AG04450 (cell line): ENCODE measurements at regions not wholly inside any gene's neighbourhood (a gene's known extent, or its start where the extent isn't known, plus 50 kb on each side); places are given as distances from the start of the nearest gene placed in this dataset.
"Not testable (repeated sequence)": the region's sequence is repeated elsewhere in the genome, so short reads cannot be mapped to it uniquely, and the experiment has no call there.

Experiments used
- CTCF ChIA-PET: fragments of 300-600, 350-600 bp; formaldehyde crosslinking; extraction: SDS; loops from one replicate; lab custom pipeline; 2022; ENCODE audit warnings: antibody characterized with exemption, inconsistent platforms; lab: Charles Lee
- POLR2A ChIA-PET: fragments of 350-600 bp; formaldehyde crosslinking; extraction: SDS; loops from one replicate; lab custom pipeline; 2021; ENCODE audit warnings: antibody characterized with exemption, inconsistent platforms; lab: Yijun Ruan, JAX
- DNase-seq: peaks from one replicate; pipeline ENCODE4 v3.0.0-alpha.2; 2011; ENCODE audit warnings: low read depth, low spot score
- H3K27ac ChIP-seq: one replicate; pipeline ENCODE4 v1.5.1; 2012; ENCODE audit warnings: low read depth, low read length, control low read depth
- H3K27me3 ChIP-seq: one replicate; pipeline ENCODE4 v1.6.0; 2012; ENCODE audit warnings: low read length; ENCODE audit not compliant: control insufficient read depth, insufficient read depth
- H3K4me3 ChIP-seq: 2 replicates; pipeline ENCODE4 v1.5.1; 2011; ENCODE audit warnings: mild to moderate bottlenecking, low read depth, low read length, control low read depth
- H3K9me3 ChIP-seq: 2 replicates; pipeline ENCODE4 v1.5.1; 2012; ENCODE audit warnings: low read length; ENCODE audit not compliant: control insufficient read depth, insufficient read depth
- TF ChIP-seq, protein P1 (sequence below): IDR thresholded peaks from 2 replicates; pipeline ENCODE4 v1.5.1; 2011; ENCODE audit warnings: low read depth, low read length, control low read depth, inconsistent platforms

- no peak overlapping the region for H3K27ac ChIP-seq
- CTCF ChIA-PET, result interaction anchor here (0.6 kb wide), 1 partner anchor 1264 kb away, joined by 3 read pairs; no protein-coding TSS in a partner anchor
- no peak for DNase-seq
- H3K4me3 ChIP-seq, result no peak overlapping the region
- TF ChIP-seq, protein P1, sequence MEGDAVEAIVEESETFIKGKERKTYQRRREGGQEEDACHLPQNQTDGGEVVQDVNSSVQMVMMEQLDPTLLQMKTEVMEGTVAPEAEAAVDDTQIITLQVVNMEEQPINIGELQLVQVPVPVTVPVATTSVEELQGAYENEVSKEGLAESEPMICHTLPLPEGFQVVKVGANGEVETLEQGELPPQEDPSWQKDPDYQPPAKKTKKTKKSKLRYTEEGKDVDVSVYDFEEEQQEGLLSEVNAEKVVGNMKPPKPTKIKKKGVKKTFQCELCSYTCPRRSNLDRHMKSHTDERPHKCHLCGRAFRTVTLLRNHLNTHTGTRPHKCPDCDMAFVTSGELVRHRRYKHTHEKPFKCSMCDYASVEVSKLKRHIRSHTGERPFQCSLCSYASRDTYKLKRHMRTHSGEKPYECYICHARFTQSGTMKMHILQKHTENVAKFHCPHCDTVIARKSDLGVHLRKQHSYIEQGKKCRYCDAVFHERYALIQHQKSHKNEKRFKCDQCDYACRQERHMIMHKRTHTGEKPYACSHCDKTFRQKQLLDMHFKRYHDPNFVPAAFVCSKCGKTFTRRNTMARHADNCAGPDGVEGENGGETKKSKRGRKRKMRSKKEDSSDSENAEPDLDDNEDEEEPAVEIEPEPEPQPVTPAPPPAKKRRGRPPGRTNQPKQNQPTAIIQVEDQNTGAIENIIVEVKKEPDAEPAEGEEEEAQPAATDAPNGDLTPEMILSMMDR, result no peak
- peaks cover 15% of the 10 kb centered on the region for H3K27me3 ChIP-seq
- POLR2A ChIA-PET, result no interaction called here
- H3K9me3 ChIP-seq, result peaks cover 9% of the 10 kb centered on the region; the same call in 1 of the 2 replicates
These were observed 89.4 kb downstream of the PLXNA1 start for GRCh38 chr3:127072221-127072771.

GRCh38 chr3:127072971-127073783, 90.3 kb downstream of the PLXNA1 start:
- ChIA-PET POLR2A (no interaction called here), CTCF (no interaction called here)
- no peak overlapping the region for H3K27ac ChIP-seq

DNA sequence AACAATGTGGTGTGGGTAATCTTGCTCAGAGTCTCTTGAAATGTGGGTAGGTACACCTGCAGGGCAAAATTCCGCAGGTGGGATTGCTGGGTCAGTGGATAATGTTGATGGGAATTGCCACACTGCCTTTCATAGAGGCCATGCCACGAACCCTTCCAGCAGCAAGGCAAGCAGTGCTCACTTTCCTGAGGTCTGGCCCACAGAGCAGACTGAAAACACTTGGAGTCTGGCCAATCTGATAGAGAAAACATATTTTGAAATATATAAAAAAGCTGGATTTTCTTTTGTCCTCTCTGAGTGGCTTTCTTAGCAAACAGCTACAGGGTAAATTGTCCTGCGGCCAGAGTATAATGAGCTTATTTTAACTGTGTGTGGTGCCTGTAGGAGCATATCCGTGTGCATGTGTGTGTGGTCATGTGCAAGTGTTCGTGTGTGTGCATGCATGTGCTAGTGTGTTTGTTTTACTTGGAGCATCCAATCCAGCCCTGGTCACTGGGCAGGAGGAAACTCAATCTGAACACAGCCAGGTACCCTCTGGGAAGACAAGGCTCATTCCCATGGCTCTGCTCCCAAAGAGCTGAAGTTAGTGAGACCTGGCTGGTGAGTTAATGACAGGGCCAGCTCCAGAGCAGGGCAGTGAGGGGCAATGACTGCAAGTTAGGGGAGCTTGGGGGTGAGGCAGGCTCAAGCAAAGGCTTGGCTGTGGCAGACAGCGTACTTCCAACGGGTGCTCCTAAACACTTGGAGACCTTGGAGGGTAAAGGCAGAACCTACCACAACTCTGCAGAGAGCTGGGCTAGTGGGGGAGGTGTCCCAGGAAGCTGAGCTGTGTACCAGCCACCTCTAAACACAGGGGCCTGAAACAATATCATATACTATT, 91.3 kb downstream of the PLXNA1 start:
- POLR2A ChIA-PET, result no interaction called here
- DNase-seq, result no peak
- TF ChIP-seq, protein P1, result no peak
- Histone ChIP-seq H3K27ac (no peak overlapping the region), H3K9me3 (peaks cover 9% of the 10 kb centered on the region; the same call in 1 of the 2 replicates), H3K4me3 (no peak overlapping the region), H3K27me3 (peaks cover 6% of the 10 kb centered on the region)
- CTCF ChIA-PET, result no interaction called here

More at GRCh38 chr3:127072971-127073783, 90.3 kb downstream of the PLXNA1 start:
- DNase-seq, result no peak
- no peak overlapping the region for H3K4me3 ChIP-seq
- peaks cover 9% of the 10 kb centered on the region; the same call in 1 of the 2 replicates for H3K9me3 ChIP-seq
- peaks cover 14% of the 10 kb centered on the region for H3K27me3 ChIP-seq
- TF ChIP-seq, protein P1, result no peak

- Histone ChIP-seq H3K27me3 (peaks cover 4% of the 10 kb centered on the region), H3K9me3 (peaks cover 9% of the 10 kb centered on the region; the same call in 1 of the 2 replicates), H3K4me3 (no peak overlapping the region), H3K27ac (no peak overlapping the region)
- ChIA-PET CTCF (no interaction called here), POLR2A (no interaction called here)
- no peak for DNase-seq
- TF ChIP-seq, protein P1, result no peak
These were observed 92.0 kb downstream of the PLXNA1 start for GRCh38 chr3:127074900-127075360.

DNA sequence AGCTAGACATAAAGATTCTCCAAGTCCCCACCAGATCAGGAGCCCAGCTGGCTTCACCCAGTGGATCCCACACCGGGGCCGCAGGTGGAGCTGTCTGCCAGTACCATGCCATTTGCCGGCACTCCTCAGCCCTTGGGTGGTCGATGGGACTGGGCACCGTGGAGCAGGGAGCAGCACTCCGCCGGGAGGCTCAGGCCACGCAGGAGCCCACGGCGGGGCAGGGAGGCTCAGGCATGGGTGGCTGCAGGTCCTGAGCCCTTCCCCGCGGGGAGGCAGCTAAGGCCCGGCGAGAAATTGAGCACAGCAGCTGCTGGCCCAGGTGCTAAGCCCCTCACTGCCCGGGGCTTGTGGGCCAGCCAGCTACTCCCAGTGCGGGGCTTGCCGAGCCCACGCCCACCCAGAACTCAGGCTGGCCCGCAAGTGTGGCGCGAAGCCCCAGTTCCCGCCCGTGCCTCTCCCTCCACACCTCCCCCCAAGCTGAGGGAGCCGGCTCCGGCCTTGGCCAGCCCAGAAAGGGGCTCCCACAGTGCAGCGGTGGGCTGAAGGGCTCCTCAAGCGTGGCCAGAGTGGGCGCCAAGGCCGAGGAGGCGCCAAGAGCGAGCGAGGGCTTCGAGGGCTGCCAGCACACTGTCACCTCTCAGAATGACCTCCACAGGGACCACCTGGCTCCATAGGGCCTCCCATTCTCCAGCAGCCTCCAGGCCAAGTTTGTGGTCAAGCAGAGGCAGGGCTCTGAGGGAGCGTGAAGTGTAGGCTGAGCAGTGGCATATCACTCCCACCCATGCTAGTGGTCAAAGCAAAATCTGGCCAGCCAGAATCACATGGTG, 93.5 kb downstream of the PLXNA1 start:
- DNase-seq, H3K4me3 ChIP-seq, CTCF ChIA-PET, POLR2A ChIA-PET, H3K9me3 ChIP-seq, H3K27ac ChIP-seq: not testable (repeated sequence)
- H3K27me3 ChIP-seq, result peaks cover 11% of the 10 kb centered on the region
